ENCODE measurements at regions not wholly inside any gene's neighbourhood (a gene's known extent, or its start where the extent isn't known, plus 50 kb on each side); places are given as distances from the start of the nearest gene placed in this dataset.
A peak's percentile ranks its signal among the peaks of the same experiment; 100 is the strongest.
"Not testable (repeated sequence)": the region's sequence is repeated elsewhere in the genome, so short reads cannot be mapped to it uniquely, and the experiment has no call there.

DNA sequence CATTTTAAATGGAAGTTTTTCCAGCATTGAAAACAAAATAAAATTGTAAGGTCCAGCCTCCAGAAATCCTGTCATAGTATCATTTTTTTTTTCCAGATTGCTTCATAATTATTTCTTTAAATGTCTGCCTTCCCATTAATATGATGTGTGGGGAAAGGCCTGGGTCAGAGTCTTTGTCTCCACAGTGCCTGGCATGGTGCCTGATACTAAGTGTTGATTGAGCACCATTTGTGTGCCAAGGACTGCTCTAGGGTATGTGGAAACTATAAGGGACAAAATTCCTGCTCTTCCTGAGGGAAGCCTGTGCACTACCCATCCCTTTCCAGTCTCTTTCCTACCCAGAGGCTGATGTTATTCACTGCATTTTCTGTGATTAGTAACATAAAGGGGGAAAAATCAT lies 53.1 kb upstream of the BEND4 start:
- no peak for DNase-seq
- no peak for ATAC-seq
- intact Hi-C loops (cut with DNase I, micrococcal nuclease): no loop called here

DNA sequence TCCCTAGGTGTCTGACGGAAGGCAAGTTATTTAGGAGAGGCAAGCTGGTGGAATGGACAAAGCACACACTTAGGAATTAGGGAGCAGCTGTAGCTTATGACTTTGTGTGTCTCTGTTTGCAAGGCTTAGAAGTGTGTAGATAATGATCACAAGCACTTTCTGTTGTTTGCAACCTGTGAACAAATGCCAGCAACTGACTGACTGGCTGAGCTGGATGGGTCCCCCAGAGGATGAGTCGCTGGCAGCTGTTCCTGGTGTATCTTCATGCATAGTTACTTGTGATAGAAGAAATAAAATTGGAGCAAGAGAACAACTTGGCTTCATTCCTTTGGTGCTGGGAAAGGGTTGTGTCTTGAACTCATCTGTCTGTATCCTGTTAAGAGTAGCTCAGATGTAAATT lies 64.2 kb upstream of the BEND4 start:
- DNase-seq (no peak), ATAC-seq (no peak)
- intact Hi-C loops (cut with DNase I, micrococcal nuclease): no loop called here

DNA sequence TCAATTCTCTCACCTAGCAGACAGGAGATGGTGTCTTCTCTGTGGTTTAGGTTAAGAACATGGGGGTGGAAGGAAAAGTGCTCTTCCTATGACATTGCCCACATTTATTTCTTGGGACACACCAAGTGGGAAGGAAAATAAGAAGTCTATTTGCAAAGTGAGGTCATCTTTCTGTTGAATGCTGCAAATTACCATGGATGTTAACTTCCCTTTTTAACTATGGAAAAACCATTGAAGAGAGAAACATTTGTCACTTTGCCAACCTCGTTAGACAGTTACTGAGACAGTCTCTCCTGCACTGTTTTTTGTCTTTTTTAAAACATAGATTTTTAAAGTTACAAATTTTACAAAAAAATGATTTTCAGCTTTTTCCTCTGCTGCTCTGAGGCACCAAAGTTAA lies 72.8 kb upstream of the BEND4 start:
- no peak for DNase-seq
- intact Hi-C loops (cut with DNase I, micrococcal nuclease): no loop called here
- no peak for ATAC-seq

DNA sequence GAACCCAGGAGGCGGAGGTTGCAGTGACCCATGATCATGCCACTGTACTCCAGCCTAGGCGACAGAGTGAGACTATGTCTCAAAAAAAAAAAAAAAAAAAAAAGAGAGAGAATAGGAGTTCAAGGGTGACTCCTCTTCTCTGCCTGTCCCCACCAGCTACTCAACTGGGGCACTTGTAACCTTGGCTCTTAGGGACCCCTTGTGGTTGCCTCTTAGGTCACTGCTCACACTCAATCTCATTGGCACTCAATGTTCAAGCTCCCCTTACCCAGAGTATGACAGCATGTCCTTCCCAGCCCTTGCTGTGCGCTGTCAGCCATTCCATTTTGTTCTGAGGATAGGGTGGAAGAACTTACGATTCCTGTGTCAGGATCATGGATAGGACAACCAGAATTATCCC lies 82.4 kb upstream of the BEND4 start:
- intact Hi-C loops (cut with DNase I, micrococcal nuclease): no loop called here
- DNase-seq (no peak), ATAC-seq (no peak)

DNA sequence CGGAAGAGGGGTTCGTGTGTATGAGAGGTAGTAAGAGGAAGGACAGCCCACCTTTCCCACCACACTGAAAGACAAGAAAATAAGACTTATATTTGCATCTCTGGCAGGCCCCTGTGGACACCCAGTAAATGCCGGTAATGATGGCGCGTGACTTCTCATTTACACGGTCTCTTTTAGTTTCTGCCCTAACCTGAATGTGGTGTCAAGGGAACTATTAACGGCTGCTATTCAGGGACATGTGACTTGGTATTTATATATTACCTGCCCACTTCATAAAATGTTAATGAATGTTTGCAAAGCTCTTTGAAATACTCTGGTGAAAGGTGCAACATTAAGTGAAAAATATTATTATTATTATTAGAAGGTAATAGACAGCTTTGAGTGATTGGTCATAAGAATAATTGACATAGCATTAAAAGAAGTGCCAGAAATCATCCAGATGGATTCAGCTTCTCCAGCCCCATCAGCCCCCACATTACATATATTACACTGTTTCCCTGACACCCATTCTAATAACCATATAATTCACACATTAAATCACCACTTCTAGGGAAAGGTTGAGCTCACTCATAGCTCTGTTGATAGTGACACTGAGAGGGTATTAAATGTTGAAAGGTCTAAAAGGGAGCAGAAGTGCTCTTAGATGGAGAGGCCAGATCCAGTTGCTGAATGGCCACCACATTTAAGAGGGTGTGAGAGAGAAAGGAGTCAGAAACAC lies 83.0 kb upstream of the BEND4 start:
- intact Hi-C loops (cut with DNase I, micrococcal nuclease): no loop called here

DNA sequence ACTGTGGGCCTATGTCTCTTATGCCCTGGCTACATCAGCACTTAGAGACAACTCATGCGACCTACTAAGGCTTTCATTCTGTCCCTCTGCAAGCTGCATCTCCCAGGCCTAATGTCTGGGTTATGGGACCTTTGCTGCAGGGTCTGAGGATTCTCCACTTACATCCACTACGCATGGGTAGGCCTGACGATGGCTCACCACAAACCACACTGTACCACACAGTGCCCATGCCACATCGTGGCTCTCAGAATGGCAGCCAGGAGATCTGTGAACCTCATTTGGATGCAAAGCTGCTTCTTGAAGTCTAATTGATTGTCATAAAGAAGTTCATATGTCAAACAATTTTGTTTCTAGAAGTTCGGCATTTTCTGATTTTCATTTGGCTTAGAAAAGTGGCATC lies 84.6 kb upstream of the BEND4 start:
- ATAC-seq: no peak
- intact Hi-C loops (cut with DNase I, micrococcal nuclease): no loop called here
- DNase-seq: no peak

More for the DNA sequence above, 83.0 kb upstream of the BEND4 start:
- no peak for DNase-seq
- no peak for ATAC-seq

DNA sequence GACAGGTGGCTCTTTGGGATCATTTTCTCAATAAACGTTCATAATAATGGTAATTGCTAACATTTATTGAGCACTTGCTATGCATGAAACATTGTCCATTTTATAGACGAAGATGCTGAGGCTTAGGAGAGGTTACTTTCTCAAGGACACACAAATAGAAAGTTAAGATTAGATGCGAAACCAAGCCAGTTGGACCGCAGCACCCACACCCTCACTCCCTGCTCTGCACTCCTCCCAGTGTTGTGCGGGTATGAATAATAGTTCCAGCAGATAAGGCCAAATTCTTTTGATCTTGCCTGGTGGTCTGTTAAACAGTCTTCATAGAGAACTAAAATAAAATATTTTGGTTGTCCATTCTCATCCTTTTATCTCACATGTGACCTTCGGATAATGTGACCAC lies 85.0 kb upstream of the BEND4 start:
- ATAC-seq: no peak

DNA sequence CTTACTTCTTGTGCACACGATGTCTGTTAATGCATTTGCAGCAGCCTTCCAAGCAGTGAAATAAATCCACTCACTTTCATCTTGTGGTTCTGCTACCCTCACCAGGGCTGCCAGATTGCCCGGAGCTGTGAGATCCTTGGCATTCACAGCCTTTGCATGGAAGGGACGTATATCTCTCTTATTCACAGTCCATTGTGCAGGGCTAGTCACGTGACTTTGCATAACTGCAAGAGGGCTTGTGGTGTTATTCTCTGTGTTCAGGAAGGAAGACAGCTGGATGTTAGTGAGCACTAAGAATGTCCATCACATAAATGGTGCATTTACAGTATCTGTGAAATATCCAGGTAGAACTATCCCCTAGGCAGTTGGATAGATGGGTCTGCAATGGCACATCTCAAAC lies 96.5 kb upstream of the BEND4 start:
- DNase-seq (no peak), ATAC-seq (no peak)
- intact Hi-C loops (cut with DNase I, micrococcal nuclease): no loop called here

More for the DNA sequence above, 85.0 kb upstream of the BEND4 start:
- DNase-seq: no peak
- intact Hi-C loops (cut with DNase I, micrococcal nuclease): no loop called here

DNA sequence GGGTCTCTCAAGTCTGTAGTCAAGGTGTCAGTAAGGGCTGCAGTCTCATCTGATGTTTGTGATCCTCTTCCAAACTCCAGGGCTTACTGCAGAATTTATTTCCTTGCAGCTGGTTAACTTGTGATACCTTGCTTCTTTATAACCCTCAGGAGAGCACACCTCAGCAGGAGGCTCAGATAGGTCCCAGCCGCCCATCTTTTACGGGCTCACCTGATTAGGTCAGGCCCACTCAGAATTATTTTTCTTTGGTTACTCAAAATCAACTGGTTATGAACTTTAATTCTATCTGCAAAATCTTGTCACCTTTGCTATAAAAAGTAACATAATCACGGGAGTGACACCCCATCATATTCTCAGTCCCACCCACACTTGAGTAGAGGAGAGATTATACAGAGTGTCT lies 99.9 kb upstream of the BEND4 start:
- no peak for ATAC-seq
- no peak for DNase-seq
- intact Hi-C loops (cut with DNase I, micrococcal nuclease): no loop called here

DNA sequence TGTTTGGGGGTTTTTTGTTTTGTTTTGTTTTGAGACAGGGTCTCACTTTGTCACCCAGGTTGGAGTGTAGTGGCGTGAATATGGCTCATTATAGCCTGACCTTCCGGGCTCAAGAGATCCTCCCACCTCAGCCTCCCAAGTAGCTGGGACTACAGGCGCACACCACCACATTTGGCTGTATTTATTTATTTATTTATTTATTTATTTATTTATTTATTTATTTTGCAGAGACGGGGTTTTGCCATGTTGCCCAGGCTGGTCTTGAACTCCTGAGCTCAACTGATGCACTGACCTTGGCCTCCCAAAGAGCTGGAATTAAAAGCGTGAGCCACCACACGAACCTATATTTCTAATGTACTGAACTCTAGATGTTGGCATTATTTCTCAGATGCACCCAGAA lies 105.2 kb upstream of the BEND4 start:
- intact Hi-C loops (cut with DNase I, micrococcal nuclease); ATAC-seq; DNase-seq: not testable (repeated sequence)

DNA sequence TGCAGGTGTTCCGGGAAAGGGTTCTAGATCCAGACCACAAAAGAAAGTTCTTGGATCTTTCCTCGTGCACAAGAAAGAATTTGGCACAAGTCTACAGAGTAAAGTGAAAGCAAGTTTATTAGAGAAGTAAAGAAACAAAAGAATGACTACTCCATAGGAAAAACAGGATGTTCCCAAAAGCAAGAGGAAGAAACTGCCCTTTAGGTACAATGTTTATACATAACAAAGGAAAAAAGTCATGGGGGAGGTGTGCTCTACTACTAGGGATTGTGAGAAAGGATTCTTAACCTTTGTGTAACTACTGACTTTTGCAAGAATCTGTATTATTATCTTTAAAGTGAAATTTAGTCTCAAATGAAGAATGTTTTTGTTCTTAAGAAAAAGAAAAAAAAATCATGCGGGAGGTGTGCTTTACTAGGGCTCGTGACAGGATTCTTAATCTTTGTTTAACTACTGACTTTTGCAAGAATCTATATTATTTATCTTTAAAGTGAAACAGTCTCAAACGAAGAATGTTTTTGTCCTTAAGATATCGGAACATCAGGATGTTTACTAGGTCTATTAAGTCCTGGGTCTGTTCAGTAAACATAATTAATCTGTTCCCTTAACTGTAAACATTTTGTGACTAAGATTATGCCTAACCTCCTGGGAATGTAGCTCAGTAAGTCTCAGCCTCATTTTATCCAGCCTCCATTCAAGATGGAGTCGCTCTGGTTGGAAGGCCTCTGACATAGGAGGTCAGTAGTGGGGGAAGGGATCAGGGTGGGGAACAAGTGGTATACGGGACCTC lies 110.4 kb upstream of the BEND4 start:
- ATAC-seq (no peak), DNase-seq (no peak)
- intact Hi-C loops (cut with DNase I, micrococcal nuclease): no loop called here

DNA sequence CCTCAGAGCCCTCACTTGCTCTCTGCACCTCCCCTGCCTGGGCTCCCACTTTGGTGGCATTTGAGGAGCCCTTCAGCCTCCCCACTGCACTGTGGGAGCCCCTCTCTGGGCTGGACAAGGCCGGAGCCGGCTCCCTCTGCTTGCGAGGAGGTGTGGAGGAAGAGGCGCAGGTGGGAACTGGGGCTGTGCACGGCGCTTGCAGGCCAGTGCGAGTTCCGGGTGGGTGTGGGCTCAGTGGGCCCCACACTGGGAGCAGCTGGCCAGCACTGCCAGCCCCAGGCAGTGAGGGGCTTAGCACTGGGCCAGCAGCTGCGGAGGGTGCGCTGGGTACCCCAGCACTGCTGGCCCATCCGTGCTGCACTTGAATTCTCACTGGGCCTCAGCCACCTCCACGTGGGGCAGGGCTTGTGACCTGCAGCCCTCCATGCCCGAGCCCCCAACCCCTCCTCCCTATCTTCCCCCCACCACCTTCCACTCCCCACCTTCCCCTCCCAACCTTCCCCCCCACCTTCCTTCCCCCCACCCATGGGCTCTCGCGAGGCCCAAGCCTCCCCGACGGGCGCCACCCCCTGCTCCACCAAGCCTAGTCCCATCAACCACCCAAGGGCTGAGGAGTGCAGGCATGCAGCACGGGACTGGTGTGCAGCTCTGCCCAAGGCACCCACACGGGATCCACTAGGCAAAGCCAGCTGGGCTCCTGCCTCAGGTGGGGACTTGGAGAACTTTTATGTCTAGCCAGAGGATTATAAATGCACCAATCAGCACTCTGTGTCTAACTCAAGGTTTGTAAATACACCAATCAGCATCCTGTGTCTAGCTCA lies 113.5 kb upstream of the BEND4 start:
- intact Hi-C loops (cut with DNase I, micrococcal nuclease): no loop called here
- ATAC-seq (no peak), DNase-seq (no peak)

DNA sequence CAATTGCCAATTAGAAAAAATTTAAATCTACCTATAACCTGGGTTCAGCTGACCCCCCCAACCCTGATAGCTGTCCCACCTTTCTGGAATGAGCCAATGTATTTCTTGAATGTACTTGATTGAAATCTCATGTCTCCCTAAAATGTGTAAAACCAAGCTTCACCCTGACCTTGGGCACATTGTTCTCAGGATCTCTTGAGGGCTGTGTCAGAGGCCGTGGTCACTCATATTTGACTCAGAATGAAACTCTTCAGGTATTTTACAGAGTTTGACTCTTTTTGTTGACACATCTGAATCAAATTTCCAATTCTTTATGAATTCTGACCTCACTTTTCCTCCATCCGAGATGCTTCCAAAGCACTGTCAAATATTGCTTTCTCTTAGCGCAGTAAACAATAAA lies 115.3 kb upstream of the BEND4 start:
- ATAC-seq: no peak

DNA sequence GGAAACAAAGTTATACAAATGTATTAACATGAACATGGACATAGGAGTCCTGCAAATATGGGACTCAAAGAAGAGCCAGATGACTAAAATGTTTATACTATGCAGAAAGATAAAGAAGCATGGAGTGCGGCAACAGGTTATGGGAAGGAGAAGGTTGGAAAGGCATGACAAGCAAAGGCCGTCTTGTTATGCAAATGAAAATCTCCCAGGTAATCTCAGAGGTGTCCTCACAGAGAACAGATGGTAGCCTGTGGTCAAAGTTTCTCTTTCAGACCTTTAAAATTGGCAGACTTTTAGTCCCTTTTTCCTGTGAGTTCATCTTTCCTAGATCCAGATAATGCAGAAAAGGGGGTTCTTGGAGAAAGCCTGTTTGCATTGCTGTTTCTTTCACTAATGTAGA lies 116.4 kb upstream of the BEND4 start:
- no peak for DNase-seq
- intact Hi-C loops (cut with DNase I, micrococcal nuclease): no loop called here
- ATAC-seq: no peak

More for the DNA sequence above, 115.3 kb upstream of the BEND4 start:
- no peak for DNase-seq
- intact Hi-C loops (cut with DNase I, micrococcal nuclease): no loop called here

DNA sequence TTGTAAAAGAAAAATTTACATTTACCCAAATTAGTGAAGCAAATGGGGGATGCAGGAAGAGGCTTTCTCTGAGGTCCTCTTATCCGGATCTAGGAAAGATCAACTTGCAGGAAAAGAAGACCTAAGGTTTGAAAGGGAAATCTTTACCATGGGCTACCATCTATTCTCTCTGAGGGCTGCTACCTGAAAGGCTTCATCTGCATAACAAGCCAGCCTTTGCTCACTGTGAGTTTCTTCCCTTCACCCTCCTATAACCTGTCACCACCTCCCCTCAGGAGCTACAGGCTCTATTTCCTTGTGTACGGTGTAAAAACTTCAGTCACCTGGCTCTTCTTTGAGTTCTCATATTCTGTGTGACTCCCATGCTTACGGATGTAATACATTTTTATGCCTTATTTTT lies 118.6 kb upstream of the BEND4 start:
- ATAC-seq (no peak), DNase-seq (no peak)
- intact Hi-C loops (cut with DNase I, micrococcal nuclease): no loop called here

DNA sequence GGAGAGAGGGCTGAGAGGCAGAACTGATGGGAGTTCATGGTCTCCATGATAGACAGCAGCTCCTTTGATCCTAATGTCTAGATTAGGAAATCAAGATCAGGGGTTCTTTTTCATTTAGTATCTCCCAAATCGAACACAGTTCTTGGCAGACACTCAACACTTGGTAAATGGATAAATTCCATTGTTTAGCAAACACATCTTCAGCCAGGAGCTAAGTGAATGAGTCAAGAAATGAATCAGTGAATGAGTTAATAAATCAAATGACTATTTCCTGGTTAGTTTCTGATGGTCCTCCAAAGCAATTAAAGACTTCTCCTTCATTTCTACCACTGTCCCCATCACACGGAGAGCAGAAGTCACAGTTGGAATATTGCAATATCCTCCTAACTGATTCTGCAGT lies 120.0 kb upstream of the SHISA3 start:
- intact Hi-C loops (cut with DNase I, micrococcal nuclease): no loop called here
- ATAC-seq: no peak

DNA sequence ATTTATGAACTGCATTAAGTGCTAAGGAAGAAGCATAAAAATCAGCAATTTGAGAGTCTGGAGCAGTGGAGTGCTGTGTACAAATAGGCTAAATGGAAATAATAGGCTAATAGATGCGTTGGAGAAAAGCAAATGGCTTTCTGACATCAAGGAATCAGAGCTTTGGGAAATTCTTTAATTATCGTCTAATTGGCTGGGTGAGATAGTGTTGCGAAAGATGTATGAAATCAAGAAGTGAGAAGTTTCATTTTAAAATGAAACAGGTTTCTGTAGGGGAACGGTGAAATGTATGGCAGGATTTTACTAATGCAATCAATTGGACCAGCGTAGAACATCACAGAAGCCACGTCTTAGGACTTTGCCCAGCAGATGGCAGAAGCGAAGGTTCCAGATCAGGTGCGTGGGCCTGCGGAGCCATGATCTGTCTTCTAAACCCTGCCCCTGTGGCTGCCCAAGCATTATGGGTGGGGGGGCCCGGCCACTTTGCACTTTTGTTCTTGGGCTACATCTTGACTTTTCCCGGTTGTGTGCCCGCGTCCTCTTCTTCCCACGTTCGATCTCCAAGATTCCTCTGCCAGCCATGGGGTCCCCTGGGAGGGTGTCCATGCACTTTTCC lies 118.5 kb upstream of the SHISA3 start:
- intact Hi-C loops (cut with DNase I, micrococcal nuclease): no loop called here
- ATAC-seq (no peak), DNase-seq (no peak)

More for the DNA sequence above, 120.0 kb upstream of the SHISA3 start:
- no peak for DNase-seq

DNA sequence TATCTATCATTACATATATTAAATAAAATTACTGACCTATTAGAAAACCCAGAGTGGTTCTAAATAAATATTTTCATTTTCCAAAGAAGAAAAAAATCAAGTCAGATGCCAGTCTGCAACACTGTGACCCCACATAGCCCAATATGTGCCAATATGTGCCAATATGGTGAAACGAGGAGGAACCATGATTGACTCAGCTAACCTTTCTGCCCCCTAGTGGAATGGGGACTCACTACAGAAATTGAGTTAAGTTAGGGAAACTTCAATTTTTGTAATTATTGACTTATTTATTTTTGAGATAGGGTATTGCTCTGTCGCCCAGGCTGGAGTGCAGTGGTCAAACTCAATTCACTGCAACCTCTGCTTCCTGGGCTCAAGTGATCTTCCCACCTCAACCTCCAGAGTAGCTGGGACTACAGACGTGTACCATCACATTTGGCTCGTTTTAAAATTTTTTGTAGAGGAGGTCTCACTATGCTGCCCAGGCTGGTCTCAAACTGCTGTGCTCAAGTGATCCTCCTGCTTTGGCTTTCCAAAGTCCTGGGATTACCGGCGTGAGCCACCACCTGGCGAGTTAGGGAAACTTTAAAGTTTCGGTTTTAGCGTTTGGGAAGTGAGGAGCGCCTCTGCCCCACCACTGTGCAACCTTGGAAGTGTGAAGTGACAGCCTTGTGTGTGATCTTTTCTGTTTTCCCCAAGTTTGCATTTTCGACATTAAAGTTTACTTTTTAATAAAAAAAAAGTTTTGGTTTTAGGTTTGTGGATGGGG lies 116.8 kb upstream of the SHISA3 start:
- ATAC-seq (peak; percentile 30), DNase-seq (no peak)
- intact Hi-C loops (cut with DNase I, micrococcal nuclease): loop anchor here (5.0 to 10.0 kb wide), 2 partner anchors 234 to 237 kb away; no protein-coding TSS in a partner anchor

All from left colon (tissue), 2 donors.